Nephron progenitor cell (in vitro differentiated cells): ENCODE measurements at regions not wholly inside any gene's neighbourhood (a gene's known extent, or its start where the extent isn't known, plus 50 kb on each side); places are given as distances from the start of the nearest gene placed in this dataset.

Source experiments
- DNase-seq: peaks from one replicate; pipeline ENCODE4 v3.0.0; 2021
- H3K27ac Mint-ChIP-seq: 2 replicates; pipeline ENCODE4 v1.8.0; 2021; ENCODE audit warnings: mild to moderate bottlenecking, moderate library complexity, mixed read lengths
- H3K27me3 Mint-ChIP-seq: 2 replicates; pipeline ENCODE4 v1.8.0; 2021; ENCODE audit warnings: mild to moderate bottlenecking, low read depth, mixed read lengths; ENCODE audit not compliant: poor library complexity
- H3K36me3 Mint-ChIP-seq: 2 replicates; pipeline ENCODE4 v1.8.0; 2021; ENCODE audit warnings: low read depth, mixed read lengths
- H3K4me1 Mint-ChIP-seq: 2 replicates; pipeline ENCODE4 v1.8.0; 2021; ENCODE audit warnings: mixed read lengths
- H3K4me3 Mint-ChIP-seq: 2 replicates; pipeline ENCODE4 v1.8.0; 2021; ENCODE audit warnings: mild to moderate bottlenecking, moderate library complexity, mixed read lengths
- H3K9me3 Mint-ChIP-seq: 2 replicates; pipeline ENCODE4 v1.8.0; 2021; ENCODE audit warnings: mild to moderate bottlenecking, moderate library complexity, mixed read lengths
- CTCF ChIP-seq: fragments of 200-600 bp; sonication (generic); IDR thresholded peaks from 2 replicates; pipeline ENCODE4 v1.5.0; 2021; ENCODE audit warnings: antibody characterized with exemption

GRCh38 chr13:77838271-77838670 lies 80.4 kb downstream of the EDNRB start:
- H3K36me3 Mint-ChIP-seq: no peaks in the 10 kb centered on the region
- TF ChIP-seq CTCF: no peak
- H3K4me1 Mint-ChIP-seq: no peaks in the 10 kb centered on the region
- no peaks in the 10 kb centered on the region for H3K27me3 Mint-ChIP-seq
- no peak for DNase-seq
- H3K4me3 Mint-ChIP-seq: no peak overlapping the region
- H3K27ac Mint-ChIP-seq: no peak overlapping the region
- H3K9me3 Mint-ChIP-seq: peaks cover 7% of the 10 kb centered on the region

- no peaks in the 10 kb centered on the region for H3K27me3 Mint-ChIP-seq
- no peak overlapping the region for H3K27ac Mint-ChIP-seq
- no peaks in the 10 kb centered on the region for H3K4me1 Mint-ChIP-seq
- no peak for DNase-seq
- peaks cover 7% of the 10 kb centered on the region for H3K9me3 Mint-ChIP-seq
- H3K36me3 Mint-ChIP-seq: no peaks in the 10 kb centered on the region
- no peak for TF ChIP-seq CTCF
- no peak overlapping the region for H3K4me3 Mint-ChIP-seq
These were observed 82.2 kb downstream of the EDNRB start for GRCh38 chr13:77836423-77836822.

GRCh38 chr13:77833331-77833863 lies 85.2 kb downstream of the EDNRB start:
- H3K4me1 Mint-ChIP-seq: no peaks in the 10 kb centered on the region
- no peaks in the 10 kb centered on the region for H3K36me3 Mint-ChIP-seq
- DNase-seq: no peak
- no peak overlapping the region for H3K27ac Mint-ChIP-seq
- no peaks in the 10 kb centered on the region for H3K27me3 Mint-ChIP-seq
- no peak overlapping the region for H3K4me3 Mint-ChIP-seq
- TF ChIP-seq CTCF: no peak
- H3K9me3 Mint-ChIP-seq: peaks cover 7% of the 10 kb centered on the region

DNA sequence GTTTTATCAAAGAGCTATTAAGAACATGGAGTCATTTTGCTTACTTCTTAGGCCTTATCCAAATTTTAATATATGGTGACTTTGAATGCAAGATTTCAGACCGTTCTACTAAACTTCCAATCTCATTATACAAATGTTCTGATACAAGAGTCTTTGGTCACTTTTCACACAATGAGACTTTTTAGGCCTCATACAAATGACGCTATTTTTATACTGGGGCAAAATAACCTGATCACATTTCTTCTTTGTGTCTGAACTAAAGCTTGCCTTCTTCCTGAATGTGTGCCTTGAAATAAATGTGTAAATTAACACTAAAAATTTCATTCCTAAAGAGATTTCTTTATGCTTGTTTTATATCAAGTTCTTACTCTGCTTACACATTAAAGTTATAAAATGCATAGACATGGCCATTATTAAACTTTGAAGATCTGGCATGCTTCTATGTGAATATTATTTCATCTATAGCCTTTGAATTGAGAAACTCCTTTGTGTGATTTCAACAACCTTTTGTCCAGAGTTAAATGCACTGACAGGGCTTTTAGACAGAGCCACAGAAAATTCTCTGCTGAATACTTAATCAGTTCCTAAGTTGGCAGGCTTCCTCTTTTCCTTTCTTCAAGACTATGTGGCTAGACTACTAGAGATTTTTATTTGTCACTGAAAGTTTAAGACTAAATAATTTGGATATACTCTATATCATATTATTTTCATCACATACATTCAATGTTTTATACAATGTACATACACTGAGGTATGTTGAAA lies 86.1 kb downstream of the EDNRB start:
- Mint-ChIP-seq H3K36me3 (no peaks in the 10 kb centered on the region), H3K4me3 (no peak overlapping the region), H3K4me1 (no peaks in the 10 kb centered on the region), H3K9me3 (no peaks in the 10 kb centered on the region), H3K27ac (no peak overlapping the region), H3K27me3 (no peaks in the 10 kb centered on the region)
- no peak for DNase-seq
- TF ChIP-seq CTCF: no peak

DNA sequence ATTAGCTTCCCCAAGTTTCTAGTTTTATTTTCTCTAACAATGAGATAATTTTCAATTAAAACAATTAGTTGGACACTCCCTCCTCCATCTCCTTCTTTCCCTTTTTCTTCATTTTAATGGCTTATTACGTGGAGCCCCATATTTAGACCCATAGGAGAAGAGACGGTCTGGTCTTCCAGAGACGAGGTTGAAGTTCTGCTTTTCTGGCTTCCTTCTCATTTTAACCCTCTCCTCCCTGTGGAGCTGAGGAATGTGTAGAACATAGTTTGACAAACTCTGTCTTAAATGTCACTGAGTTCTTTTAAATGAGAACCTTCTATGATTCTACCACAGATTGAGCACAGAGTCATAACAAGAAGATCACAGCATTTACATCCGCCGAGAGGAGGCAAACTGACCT lies 86.8 kb downstream of the EDNRB start:
- no peak overlapping the region for H3K4me3 Mint-ChIP-seq
- no peaks in the 10 kb centered on the region for H3K36me3 Mint-ChIP-seq
- no peak overlapping the region for H3K27ac Mint-ChIP-seq
- no peaks in the 10 kb centered on the region for H3K4me1 Mint-ChIP-seq
- H3K9me3 Mint-ChIP-seq: no peaks in the 10 kb centered on the region
- DNase-seq: no peak
- no peaks in the 10 kb centered on the region for H3K27me3 Mint-ChIP-seq
- no peak for TF ChIP-seq CTCF

GRCh38 chr13:77829963-77830362 lies 88.7 kb downstream of the EDNRB start:
- Mint-ChIP-seq H3K27me3 (no peaks in the 10 kb centered on the region), H3K4me3 (no peak overlapping the region), H3K4me1 (no peaks in the 10 kb centered on the region), H3K9me3 (no peaks in the 10 kb centered on the region), H3K36me3 (no peaks in the 10 kb centered on the region), H3K27ac (no peak overlapping the region)
- no peak for TF ChIP-seq CTCF
- no peak for DNase-seq
